ENCODE measurements at regions not wholly inside any gene's neighbourhood (a gene's known extent, or its start where the extent isn't known, plus 50 kb on each side); places are given as distances from the start of the nearest gene placed in this dataset.
"Not testable (repeated sequence)": the region's sequence is repeated elsewhere in the genome, so short reads cannot be mapped to it uniquely, and the experiment has no call there.

DNA sequence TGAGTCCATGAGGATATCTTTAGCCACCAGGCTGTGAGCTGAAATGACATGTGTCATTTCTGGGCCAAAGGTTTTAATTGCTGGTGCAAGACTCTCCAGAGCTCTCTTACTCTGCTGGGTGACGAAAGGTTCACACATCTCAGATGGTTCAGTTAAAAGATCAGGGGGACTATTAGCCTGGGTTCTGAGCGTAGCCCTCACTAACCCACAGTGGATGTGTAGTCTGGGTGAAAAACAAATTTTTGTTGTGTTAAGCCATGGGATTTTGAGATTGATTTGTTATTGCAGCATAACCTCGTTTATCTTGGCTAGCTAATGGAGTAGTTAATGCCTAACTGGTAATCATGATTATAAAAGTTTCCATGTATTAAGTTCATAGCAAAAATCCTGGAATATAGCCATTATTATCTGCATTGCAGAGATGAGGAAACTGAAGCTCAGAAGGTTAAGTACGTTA lies 251.5 kb downstream of the RMST start:
- DNase-seq, result no peak

DNA sequence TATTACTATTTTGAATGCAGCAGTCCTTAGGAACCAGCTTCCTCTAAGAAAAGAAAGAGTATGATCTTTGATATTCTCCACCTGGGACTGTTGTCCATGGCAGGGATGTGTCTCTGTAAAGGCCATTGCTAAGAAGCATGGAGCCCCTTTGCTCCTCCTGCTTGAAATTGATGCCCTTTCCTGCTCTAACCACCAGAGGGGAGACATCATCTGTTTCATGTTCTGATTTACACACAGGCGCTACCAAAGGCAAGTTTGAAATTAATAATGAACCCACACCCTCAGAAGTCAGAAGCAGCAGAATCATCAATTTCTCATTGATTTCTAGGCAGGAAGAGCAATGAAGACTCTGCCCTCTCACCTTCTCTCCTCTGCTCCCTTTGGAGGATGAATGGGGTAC lies 253.8 kb downstream of the RMST start:
- DNase-seq, result no peak

DNA sequence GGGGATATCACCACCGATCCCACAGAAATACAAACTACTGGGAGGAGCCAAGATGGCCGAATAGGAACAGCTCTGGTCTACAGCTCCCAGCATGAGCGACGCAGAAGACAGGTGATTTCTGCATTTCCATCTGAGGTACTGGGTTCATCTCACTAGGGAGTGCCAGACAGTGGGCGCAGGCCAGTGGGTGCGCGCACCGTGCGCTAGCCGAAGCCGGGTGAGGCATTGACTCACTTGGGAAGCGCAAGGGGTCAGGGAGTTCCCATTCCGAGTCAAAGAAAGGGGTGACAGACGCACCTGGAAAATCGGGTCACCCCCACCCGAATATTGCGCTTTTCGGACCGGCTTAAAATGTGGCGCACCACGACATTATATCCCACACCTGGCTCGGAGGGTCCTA lies 261.2 kb downstream of the RMST start:
- not testable (repeated sequence) for DNase-seq

DNA sequence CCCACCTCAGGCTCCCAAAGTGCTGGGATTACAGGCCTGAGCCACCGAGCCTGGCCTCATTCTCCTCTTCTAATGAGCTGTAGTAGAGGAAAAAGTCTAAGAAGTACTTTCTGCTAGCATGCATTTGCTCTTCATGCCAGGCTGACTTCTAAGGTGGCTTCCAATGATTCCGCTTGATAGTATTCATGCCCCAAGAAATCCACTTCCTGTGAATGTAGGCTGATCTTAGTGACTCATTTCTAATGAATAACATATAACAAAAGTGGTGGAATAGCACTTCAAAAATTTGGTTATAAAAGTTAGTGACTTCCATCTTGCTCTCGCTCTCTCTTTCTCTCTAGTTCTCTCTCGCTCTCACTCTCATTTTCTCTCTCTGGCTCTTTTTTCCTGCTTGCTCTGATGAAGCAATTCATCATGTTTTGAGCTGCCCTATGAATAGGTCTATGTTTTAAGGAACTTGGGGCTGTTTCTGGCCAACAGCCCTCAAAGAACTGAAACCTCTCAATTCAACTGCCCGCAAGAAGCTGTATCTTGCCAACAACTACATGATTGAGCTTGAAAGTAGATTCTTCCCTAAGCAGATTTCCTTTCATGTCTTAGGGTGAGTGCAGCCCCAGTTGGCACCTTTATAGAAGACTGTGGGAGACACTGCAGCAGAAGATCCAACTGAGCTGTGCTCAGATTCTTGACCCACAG lies 282.9 kb downstream of the RMST start:
- DNase-seq, result no peak

DNA sequence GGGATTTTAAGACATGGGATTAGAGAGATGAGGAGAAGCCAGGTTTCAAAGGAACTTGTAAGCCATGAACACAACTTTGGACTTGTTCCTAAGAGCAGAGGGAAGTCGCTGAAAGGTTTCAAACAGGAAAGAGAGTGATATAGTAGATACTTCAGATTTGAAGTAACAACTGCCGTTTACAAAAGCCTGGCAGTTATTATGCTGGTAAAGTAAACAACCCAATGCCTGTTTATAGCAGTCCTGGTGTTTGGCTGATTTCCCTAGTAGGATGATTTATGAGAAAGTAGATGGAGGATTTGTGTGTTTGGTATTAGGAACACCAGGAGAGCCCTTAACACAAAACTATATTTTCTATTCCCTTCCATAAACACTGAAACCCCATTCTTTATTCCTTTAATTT lies 285.7 kb downstream of the RMST start:
- no peak for DNase-seq

DNA sequence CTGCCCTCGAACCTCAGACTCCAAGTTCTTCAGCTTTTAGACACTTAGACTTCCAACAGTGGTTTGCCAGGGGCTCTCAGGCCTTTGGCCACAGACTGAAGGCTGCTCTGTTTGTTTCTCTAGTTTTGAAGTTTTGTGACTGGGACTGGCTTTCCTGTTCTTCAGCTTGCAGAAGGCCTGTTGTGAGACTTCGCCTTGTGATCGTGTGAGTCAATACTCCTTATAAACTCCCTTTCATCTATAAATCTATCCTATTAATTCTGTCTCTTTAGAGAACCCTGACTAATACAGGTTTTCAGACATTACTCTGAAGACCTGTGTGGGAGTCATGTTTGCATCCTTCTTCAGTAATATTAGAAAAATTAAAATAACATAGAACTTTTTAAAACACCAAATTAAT lies 289.1 kb downstream of the RMST start:
- DNase-seq, result no peak

DNA sequence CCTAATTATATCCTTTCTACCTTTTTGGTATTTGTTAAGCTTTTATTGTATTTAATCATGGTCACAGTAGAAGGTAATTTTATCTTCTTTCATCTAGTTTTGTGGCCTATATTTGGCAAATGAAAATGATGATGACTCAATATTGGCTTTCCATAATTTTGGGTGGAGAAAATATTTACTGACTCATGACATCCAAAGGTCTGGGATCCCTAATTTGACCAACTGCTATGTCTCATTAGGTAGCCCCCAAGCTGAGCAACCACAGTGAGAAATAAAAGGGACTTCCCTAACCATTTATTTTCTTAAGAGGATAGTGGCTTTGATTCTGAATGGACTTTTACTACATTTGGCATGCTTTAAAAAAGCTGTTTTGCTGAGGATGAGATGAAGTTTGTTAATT lies 289.5 kb downstream of the RMST start:
- peak; percentile 65 to 88 for DNase-seq

DNA sequence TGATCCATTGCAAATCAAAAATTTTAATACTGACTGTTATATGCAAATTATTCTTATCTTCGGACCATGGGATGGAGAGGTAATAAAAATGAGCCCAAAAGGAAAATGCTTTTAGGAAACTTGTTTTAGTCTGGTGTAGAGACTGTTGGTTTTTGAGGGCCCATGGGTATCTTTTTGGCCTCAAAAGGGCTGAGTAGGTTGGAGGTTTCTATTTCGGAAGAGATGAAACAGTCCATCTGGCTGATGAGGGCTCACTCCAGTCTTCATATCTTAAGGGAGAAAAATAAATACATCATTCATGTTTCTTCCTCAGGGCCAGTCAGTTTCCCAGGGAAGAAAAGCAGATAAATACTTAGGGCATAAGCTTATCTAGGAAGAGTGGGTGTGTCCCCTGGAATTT lies 290.7 kb downstream of the RMST start:
- no peak for DNase-seq

DNA sequence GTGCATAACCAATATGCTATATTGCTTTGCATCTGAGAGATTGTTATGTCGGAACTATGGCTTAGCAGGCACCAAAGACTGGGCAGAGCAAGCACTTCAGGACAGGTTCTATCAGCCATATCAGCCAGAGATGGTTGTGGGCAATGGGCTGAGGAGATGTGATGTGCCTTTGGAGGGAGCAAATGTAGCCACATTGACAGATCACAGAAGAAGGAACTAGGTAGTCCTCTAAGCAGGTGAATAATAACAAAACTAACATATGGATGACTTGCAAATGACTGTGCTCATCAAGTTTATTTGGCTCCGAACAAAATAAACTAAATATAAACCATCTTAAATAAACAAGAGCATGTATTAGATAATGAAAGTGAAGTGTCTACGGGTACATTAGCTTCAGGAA lies 291.7 kb downstream of the RMST start:
- no peak for DNase-seq

DNA sequence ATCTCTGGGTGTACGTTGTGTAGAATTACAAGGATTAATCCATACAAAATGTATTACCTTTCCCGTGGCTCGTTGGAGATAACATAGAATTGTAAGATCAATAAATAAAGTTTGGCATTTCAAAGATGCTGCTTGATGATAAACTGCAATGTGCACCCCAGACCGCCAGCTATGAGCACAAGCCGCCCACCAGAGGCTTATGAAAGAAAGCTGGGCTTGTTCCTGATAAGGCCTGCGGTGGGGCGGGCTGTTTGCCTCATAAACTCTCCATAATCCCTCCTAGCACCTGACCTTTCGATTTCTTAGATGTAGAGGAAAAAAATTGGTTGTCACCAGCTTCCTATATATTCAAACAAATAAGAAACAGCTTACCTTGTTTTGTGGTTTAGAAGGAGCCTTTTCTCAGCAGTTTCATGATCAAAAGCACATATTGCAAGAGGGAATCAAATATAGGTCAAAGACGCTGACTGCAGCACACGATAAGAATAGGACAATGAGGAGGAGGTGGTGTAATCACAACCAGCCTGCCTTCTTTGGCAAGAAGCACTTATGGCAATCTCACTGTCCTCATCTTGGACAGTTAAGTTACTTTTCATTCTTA lies 293.6 kb downstream of the RMST start:
- no peak for DNase-seq

DNA sequence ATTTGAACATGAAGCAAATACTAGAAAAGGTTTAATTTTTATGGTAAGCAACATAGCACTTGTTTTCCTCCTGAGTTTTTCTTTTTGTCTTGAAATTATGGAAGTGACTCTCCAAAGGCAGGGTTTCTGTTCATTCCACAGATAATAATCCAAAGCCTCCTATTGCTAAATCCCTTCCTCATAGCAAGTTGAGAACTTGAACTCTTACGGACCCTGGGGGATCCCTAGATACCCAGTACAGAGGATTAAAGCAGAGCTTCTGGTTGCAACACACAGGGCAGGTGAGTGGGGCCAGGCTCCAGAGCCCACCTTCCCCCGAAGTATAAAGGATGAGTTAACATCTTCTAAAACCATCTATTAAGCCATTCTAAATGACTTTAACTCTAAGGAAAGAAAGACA lies 294.1 kb downstream of the RMST start:
- DNase-seq, result no peak

DNA sequence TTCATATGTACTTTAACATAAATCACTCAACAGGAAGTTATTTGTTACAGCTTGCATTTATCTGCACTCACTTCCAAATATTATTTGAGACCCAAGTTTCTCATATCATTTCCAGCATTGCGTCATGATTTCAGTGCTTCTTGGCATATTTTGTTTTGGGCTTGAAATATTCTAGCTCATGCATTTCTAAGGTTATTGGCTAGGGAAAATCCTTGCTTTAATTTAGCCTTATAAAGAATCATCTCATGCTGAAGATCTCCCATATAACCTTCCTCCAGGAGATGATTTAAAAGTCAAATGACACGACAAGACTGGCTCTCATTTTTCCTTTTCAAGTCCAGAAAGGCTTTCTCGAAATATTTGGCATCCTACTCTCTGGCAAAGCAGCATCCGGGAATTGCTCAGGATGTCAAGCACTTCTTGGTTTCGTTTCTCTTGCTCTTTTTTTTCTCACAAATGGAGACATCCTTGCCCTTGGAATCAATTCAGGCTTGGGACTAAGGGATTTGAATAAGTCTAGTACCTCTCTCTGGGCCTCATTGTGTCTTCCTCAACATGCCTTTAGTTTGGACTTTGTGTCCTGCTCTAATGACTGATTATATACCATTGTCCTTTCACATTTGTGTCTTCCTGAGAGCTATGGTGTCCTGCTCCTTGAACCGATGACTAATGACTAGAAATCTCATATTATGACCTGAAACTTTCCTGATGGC lies 295.0 kb downstream of the RMST start:
- DNase-seq, result no peak

DNA sequence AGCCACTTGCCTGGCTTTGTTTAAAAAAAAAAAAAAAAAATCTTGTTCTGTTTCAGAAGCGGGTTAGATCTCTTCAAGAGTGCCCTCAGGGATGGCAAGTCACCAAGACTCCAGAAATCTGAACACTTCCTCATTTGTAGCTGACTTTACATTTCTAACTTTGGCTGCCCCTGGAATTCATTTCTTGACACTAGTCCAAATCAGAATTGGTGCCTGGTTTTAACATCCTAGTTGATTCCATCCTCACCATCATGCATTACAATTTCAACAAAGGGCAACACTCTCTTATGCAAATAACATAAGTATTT lies 295.5 kb downstream of the RMST start:
- DNase-seq, result no peak

DNA sequence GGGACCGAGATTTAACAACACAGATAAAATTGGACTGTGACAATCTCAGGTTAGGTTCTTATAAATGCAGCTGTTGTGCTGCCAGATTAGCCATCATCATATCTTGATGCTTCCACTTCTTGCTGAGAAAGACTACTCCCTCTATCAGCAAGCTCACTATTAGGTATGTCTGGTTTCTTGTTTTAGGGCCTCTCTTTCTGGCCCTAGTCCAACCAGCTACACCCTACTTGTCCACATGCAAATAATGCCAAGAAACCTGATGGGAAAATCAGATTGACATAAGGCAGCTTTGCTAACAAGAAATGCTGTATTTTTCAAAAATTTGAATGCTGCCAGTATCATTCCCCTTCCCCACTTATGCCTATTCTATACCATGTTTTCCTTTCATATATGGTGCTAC lies 296.0 kb downstream of the RMST start:
- DNase-seq, result no peak

DNA sequence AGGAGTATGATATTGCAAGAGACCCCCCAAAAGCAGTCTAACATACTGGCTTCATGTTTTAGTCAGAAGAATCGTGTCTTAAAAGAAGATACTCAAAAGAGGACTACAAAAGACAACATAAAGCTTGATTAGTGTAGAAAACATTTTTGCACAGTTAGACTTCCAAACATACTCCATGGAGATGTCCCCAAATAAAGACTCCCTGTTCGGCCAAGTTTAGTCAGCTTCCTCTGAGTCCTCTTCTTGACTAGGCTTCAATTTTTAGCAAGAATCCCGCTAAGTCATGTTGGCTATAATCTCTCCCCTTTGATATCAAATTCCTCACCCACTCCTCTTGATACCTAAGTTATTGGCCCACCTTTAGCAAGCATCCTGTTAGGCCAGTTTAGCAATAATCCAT lies 298.0 kb downstream of the RMST start:
- no peak for DNase-seq

DNA sequence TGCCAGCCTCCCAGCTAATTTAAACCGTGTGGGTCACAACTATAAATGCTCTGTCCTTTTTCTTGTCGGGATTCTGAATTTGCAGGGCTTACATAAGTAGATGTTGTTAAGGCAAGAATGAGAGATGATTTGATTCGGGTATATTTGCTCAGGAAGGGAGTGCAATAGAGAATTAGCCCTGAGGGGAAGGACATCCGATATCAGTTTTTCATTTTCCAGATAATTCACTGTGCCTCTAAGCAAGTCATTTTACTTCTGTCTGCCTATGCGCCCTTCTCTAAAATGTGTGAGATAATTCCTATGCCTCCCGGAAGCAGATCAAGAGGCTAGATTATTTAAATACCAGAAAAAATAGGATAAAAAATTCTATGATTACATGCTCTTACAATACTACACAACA lies 300.5 kb downstream of the RMST start:
- DNase-seq, result no peak

DNA sequence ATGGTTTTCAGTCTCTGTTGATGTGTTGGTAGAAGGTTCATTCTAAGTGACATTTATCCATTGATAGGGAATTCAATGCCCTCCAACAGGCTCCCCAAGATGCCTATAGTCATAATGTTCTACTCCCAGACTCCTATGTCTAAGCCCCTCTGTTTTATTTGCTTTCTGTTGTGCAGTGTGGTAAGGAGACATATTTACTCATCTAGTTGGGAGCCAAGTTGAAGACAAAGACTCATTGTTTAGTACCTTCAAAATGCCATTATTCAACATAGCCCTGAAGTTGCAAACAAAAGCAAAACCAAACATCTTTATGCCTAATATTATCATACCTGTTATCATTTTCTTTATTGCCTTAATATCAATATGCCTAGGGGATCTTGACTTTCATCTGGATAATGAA lies 302.1 kb downstream of the RMST start:
- DNase-seq, result no peak

DNA sequence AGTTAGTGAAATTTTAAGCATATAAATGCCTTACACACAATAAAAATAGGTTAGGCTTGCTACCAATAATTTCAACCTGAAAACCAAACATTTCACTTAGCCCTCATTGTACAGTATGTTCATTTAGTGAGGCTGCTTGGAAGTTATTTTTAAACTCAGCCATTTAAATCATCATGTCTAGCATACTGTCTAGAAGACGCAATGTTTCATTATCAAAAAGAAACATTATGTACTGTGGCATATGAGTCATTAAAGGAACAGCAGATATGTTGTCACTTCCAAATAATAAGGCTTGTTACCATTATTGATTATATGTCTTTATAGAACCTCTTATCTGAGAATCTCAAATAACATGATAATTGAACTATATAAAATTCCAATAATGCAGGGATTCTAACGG lies 304.7 kb downstream of the RMST start:
- no peak for DNase-seq

DNA sequence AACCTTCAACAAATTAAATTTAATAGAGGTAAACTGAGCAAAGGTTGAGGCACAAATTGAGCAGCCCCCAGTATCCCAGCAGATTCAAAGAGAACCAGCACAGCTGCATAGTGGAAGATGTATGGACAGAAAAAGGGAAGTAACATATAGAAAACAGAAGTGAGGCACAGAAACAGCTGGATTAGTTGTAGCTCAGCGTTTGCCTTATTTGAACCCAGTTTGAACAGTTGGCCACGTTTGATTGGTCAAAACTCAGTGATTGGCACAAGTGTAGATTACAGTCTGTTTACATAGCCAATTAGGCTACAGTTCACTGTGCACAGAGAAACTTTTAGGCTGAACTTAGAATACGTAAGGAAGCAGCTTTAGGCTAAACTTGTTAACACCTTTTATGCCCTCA lies 315.5 kb downstream of the RMST start:
- DNase-seq, result no peak

DNA sequence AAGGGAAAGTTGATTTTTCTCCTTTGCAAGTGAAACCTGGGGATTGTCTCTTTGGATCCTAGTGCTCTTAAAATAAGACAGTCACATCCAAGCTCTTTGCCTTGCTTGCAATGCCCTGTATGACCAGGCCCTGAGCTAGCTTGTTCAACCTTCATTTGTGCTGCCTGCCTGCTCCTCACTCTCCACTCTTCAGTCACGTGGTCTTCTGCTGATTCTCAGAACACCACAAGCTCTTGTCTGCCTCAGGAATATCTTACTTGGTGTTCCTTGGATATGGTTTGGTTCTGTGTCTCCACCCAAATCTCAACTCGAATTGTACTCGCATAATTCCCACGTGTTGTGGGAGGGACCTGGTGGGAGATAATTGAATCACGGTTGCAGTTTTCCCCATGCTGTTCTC lies 318.7 kb downstream of the RMST start:
- no peak for DNase-seq

DNA sequence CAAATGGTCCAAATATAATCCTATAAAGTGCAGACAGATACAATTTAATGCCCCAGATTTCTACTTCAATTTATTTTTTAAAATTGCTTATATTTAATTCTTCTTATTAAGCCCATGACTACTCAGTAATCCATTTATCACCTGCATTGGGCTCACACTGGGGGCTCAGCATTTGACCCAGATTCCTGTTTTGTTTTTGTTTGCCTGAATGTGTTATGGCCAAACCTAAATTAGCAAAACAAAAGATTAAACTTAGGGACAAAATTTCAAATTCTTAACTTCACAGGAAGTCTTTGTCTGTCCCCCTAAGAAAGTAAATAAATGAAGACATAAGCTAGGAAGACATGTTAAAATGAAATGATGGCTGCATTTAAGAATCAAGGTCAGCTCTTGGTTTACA lies 322.3 kb downstream of the RMST start:
- DNase-seq, result no peak

DNA sequence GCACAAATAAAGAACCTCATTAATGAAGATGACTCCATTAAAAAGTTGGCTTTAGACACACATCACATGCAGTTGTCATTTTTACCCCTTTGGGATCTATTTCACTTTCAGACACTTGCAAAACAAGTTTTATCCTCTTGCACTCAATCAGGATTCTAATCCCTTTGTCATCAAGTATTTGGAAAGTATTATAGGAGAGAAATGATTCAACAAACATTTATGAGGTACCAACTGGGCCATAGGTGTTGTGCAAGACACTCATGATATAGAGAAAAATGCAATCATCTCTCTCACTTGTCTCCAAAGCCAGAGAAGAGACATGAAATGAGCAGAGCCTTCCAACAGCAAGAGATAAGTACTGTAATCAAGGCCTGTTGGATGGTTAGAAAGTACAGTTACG lies 327.7 kb downstream of the RMST start:
- no peak for DNase-seq

DNA sequence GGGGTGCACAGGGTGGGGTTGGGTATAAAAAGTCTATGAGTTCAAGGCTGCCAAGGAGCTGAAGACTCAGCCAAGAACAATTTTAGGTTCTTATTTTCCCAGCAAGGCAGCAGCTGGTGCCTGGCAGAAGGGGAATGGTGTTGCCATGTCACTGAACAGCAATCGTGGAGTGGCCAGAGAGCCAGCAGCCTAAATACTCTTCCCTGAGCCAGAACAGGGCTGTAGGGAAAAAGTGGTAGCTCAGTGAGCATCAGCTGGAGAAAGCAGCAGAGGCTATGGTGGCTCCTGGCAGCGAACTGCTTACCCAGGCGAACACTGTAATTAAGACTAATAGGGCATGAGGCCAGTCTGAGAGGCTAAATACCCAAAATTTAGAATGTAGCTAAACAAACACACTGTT lies 334.9 kb downstream of the RMST start:
- no peak for DNase-seq

DNA sequence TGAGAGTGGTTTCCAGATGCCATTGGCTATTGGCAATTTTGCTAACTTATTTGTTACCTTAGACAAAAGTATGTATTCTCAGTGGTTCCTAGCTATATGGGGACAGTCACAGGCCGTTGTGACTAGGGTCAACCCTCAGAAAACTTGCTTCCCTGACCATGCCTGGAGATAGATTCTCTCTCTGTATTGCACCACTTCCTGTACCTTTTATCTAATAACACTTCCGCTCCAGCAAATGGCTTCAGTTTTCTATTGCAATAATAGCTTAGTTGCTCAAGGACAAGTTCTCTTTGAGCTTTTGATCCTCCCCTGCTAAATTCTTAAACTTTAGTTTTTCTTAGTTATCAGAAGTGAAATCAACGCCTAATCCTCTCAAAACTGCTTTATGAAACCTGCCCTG lies 338.0 kb downstream of the RMST start:
- no peak for DNase-seq
